ENCODE measurements at regions not wholly inside any gene's neighbourhood (a gene's known extent, or its start where the extent isn't known, plus 50 kb on each side); places are given as distances from the start of the nearest gene placed in this dataset.
A peak's percentile ranks its signal among the peaks of the same experiment; 100 is the strongest.

DNA sequence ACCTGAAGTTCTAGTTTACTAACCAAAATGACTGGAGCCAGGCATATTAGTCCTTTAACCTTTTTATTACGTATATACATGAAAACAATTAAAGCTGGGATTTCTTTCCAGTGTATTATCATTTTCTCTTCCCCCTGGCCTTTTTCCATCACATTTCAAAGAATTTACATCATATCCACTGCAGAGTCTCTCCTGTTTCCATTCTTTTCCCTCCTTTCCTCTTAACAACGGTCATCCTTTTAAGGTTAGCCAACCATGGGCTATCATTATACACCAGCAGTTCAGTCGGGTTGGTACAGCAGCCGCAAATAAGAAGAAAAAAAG, 104.6 kb downstream of the TFAP2A start:
- no peaks in the 10 kb centered on the region for H3K27me3 Mint-ChIP-seq (ENCODE audit: low read depth, unreplicated experiment)
- H3K36me3 Mint-ChIP-seq (ENCODE audit: low read depth, unreplicated experiment): no peaks in the 10 kb centered on the region
- Histone ChIP-seq H3K4me2 (ENCODE audit: low read length) (no peak overlapping the region), H3K4me1 (ENCODE audit: insufficient read depth, low read length) (no peaks in the 10 kb centered on the region), H3K27ac (ENCODE audit: low read depth, low read length) (no peak overlapping the region), H3K4me3 (ENCODE audit: insufficient read depth, low read depth, low read length) (no peak overlapping the region), H4K20me1 (ENCODE audit: insufficient read depth, low read length) (no peaks in the 10 kb centered on the region), H3K79me2 (ENCODE audit: insufficient read depth, low read length) (no peaks in the 10 kb centered on the region), H3K27me3 (ENCODE audit: insufficient read depth, low read length) (no peaks in the 10 kb centered on the region), H2AFZ (ENCODE audit: low read depth, low read length) (no peak overlapping the region), H3K36me3 (ENCODE audit: insufficient read depth, low read length) (no peaks in the 10 kb centered on the region), H3K9me3 (ENCODE audit: insufficient read depth, low read depth, low read length) (no peaks in the 10 kb centered on the region), H3K9ac (ENCODE audit: low read length) (no peak overlapping the region)
- DNase-seq (ENCODE audit: low read depth) (peak; percentile 16), FAIRE-seq (no peak)
- H3K4me3 Mint-ChIP-seq (ENCODE audit: unreplicated experiment): no peak overlapping the region
- peaks cover 18% of the 10 kb centered on the region for H3K4me1 Mint-ChIP-seq (ENCODE audit: low read depth, unreplicated experiment)
- no peak overlapping the region for H3K27ac Mint-ChIP-seq (ENCODE audit: unreplicated experiment)
- TF ChIP-seq EZH2 (IDR thresholded peaks at IDR 0.05; ENCODE audit: insufficient read depth, low read length): no peak
- TF ChIP-seq, protein P1, sequence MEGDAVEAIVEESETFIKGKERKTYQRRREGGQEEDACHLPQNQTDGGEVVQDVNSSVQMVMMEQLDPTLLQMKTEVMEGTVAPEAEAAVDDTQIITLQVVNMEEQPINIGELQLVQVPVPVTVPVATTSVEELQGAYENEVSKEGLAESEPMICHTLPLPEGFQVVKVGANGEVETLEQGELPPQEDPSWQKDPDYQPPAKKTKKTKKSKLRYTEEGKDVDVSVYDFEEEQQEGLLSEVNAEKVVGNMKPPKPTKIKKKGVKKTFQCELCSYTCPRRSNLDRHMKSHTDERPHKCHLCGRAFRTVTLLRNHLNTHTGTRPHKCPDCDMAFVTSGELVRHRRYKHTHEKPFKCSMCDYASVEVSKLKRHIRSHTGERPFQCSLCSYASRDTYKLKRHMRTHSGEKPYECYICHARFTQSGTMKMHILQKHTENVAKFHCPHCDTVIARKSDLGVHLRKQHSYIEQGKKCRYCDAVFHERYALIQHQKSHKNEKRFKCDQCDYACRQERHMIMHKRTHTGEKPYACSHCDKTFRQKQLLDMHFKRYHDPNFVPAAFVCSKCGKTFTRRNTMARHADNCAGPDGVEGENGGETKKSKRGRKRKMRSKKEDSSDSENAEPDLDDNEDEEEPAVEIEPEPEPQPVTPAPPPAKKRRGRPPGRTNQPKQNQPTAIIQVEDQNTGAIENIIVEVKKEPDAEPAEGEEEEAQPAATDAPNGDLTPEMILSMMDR (IDR thresholded peaks at IDR 0.05; ENCODE audit: insufficient read depth, low read depth, low read length): no peak
- no peaks in the 10 kb centered on the region for H3K9me3 Mint-ChIP-seq (ENCODE audit: unreplicated experiment)

DNA sequence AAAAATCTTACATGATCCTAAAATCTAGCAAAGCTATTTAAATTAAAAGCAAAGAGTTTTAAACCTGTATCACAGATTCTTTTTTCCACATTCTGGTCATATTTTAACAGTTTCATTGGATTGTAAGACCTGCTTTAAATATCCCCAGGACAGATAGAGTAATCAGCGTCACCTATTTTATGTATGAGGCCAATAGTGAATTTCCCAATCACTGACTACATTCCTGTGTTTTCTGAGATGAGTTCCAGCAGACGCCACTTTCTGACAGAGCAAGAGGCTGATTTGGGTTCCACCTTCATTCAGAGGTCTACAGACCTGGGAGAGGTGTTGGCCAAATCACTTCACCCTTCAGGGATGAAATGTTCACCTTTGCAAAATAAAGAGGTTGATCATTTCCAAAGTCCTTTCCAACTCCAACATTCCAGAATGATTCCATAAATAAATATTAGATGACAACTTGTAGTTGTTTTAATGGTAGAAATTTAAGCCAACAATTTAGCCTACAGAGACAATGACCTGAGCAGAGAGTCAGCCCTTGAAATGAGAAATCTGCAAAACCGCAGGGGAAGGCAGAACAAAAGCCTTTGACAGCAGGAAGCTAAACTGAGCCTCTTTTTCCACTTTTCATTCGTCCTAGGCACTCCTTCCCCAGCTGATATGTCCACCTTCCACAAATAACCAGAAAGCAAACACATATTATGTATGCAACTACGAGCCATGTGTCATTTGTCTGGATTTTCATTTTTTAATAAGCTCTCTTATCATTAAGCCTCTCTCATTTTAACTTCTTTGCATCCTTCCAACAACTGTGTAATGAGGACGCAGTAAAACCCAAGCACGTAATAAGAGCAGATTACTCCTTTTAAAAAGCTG, 105.2 kb downstream of the TFAP2A start:
- H2AFZ ChIP-seq (ENCODE audit: low read depth, low read length): no peak overlapping the region
- Mint-ChIP-seq H3K4me3 (ENCODE audit: unreplicated experiment) (no peak overlapping the region), H3K9me3 (ENCODE audit: unreplicated experiment) (no peaks in the 10 kb centered on the region), H3K27me3 (ENCODE audit: low read depth, unreplicated experiment) (no peaks in the 10 kb centered on the region), H3K4me1 (ENCODE audit: low read depth, unreplicated experiment) (peaks cover 18% of the 10 kb centered on the region), H3K36me3 (ENCODE audit: low read depth, unreplicated experiment) (no peaks in the 10 kb centered on the region), H3K27ac (ENCODE audit: unreplicated experiment) (no peak overlapping the region)
- H3K4me2 ChIP-seq (ENCODE audit: low read length): no peak overlapping the region
- no peaks in the 10 kb centered on the region for H3K4me1 ChIP-seq (ENCODE audit: insufficient read depth, low read length)
- no peaks in the 10 kb centered on the region for H3K9me3 ChIP-seq (ENCODE audit: insufficient read depth, low read depth, low read length)
- H3K79me2 ChIP-seq (ENCODE audit: insufficient read depth, low read length): no peaks in the 10 kb centered on the region
- no peak overlapping the region for H3K27ac ChIP-seq (ENCODE audit: low read depth, low read length)
- FAIRE-seq (no peak), DNase-seq (ENCODE audit: low read depth) (peak; percentile 30)
- TF ChIP-seq EZH2 (IDR thresholded peaks at IDR 0.05; ENCODE audit: insufficient read depth, low read length): no peak
- TF ChIP-seq, protein P1 (IDR thresholded peaks at IDR 0.05; ENCODE audit: insufficient read depth, low read depth, low read length): no peak
- H4K20me1 ChIP-seq (ENCODE audit: insufficient read depth, low read length): no peaks in the 10 kb centered on the region
- no peaks in the 10 kb centered on the region for H3K36me3 ChIP-seq (ENCODE audit: insufficient read depth, low read length)
- no peak overlapping the region for H3K9ac ChIP-seq (ENCODE audit: low read length)
- no peak overlapping the region for H3K4me3 ChIP-seq (ENCODE audit: insufficient read depth, low read depth, low read length)
- no peaks in the 10 kb centered on the region for H3K27me3 ChIP-seq (ENCODE audit: insufficient read depth, low read length)

GRCh38 chr6:10307476-10307875, 107.4 kb downstream of the TFAP2A start:
- Mint-ChIP-seq H3K4me3 (ENCODE audit: unreplicated experiment) (no peak overlapping the region), H3K36me3 (ENCODE audit: low read depth, unreplicated experiment) (no peaks in the 10 kb centered on the region), H3K4me1 (ENCODE audit: low read depth, unreplicated experiment) (peaks cover 26% of the 10 kb centered on the region), H3K27ac (ENCODE audit: unreplicated experiment) (no peak overlapping the region), H3K9me3 (ENCODE audit: unreplicated experiment) (peaks cover 2% of the 10 kb centered on the region), H3K27me3 (ENCODE audit: low read depth, unreplicated experiment) (no peaks in the 10 kb centered on the region)
- no peaks in the 10 kb centered on the region for H3K27me3 ChIP-seq (ENCODE audit: insufficient read depth, low read length)
- no peaks in the 10 kb centered on the region for H3K9me3 ChIP-seq (ENCODE audit: insufficient read depth, low read depth, low read length)
- no peaks in the 10 kb centered on the region for H4K20me1 ChIP-seq (ENCODE audit: insufficient read depth, low read length)
- H3K4me1 ChIP-seq (ENCODE audit: insufficient read depth, low read length): no peaks in the 10 kb centered on the region
- TF ChIP-seq EZH2 (IDR thresholded peaks at IDR 0.05; ENCODE audit: insufficient read depth, low read length): no peak
- TF ChIP-seq, protein P1 (IDR thresholded peaks at IDR 0.05; ENCODE audit: insufficient read depth, low read depth, low read length): no peak
- H3K79me2 ChIP-seq (ENCODE audit: insufficient read depth, low read length): no peaks in the 10 kb centered on the region
- DNase-seq (ENCODE audit: low read depth) (no peak), FAIRE-seq (no peak)
- H3K9ac ChIP-seq (ENCODE audit: low read length): no peak overlapping the region
- H3K4me2 ChIP-seq (ENCODE audit: low read length): no peak overlapping the region
- no peak overlapping the region for H2AFZ ChIP-seq (ENCODE audit: low read depth, low read length)
- H3K27ac ChIP-seq (ENCODE audit: low read depth, low read length): no peak overlapping the region
- H3K36me3 ChIP-seq (ENCODE audit: insufficient read depth, low read length): no peaks in the 10 kb centered on the region
- no peak overlapping the region for H3K4me3 ChIP-seq (ENCODE audit: insufficient read depth, low read depth, low read length)
